Fibroblast of lung (primary cell): ENCODE measurements at regions not wholly inside any gene's neighbourhood (a gene's known extent, or its start where the extent isn't known, plus 50 kb on each side); places are given as distances from the start of the nearest gene placed in this dataset.
"Not testable (repeated sequence)": the region's sequence is repeated elsewhere in the genome, so short reads cannot be mapped to it uniquely, and the experiment has no call there.

ENCODE experiments used
- DNase-seq, 2 donors: peaks; one replicate each; pipeline versions ENCODE4 v3.0.0 to v3.0.0-alpha.2; 2010; ENCODE audit warnings: low read depth in 2 of 2
- H2AFZ ChIP-seq: 2 replicates; pipeline ENCODE4 v1.5.1; 2012; ENCODE audit warnings: low read length, control low read depth, inconsistent platforms
- H3K27ac ChIP-seq: 2 replicates; pipeline ENCODE4 v1.5.1; 2011; ENCODE audit warnings: low read length, control low read depth; ENCODE audit not compliant: insufficient read depth
- H3K27me3 ChIP-seq: 2 replicates; pipeline ENCODE4 v1.5.1; 2011; ENCODE audit warnings: mild to moderate bottlenecking, low read length; ENCODE audit not compliant: control insufficient read depth, insufficient read depth
- H3K36me3 ChIP-seq: 2 replicates; pipeline ENCODE4 v1.5.1; 2011; ENCODE audit warnings: low read length; ENCODE audit not compliant: control insufficient read depth, insufficient read depth
- H3K4me1 ChIP-seq: 2 replicates; pipeline ENCODE4 v1.5.1; 2011; ENCODE audit warnings: low read length; ENCODE audit not compliant: control insufficient read depth, insufficient read depth; ENCODE audit errors: extremely low read depth
- H3K4me2 ChIP-seq: 2 replicates; pipeline ENCODE4 v1.5.1; 2011; ENCODE audit warnings: low read length, control low read depth; ENCODE audit not compliant: insufficient read depth; ENCODE audit errors: extremely low read depth
- H3K4me3 ChIP-seq, 4 experiments: fragments of 200-600 bp in 1 of 4; sonication (generic) in 1 of 4; replicated peaks in 1 of 4; 2 replicates each; pipeline ENCODE4 v1.5.1; 2011 to 2016; ENCODE audit warnings: low read length in 4 of 4, low read depth in 3 of 4, mild to moderate bottlenecking in 3 of 4, control low read depth in 2 of 4, inconsistent platforms in 1 of 4, mixed read lengths in 1 of 4; ENCODE audit not compliant: insufficient read depth in 1 of 4; ENCODE audit errors: control extremely low read depth in 1 of 4
- H3K79me2 ChIP-seq: 2 replicates; pipeline ENCODE4 v1.5.1; 2012; ENCODE audit warnings: mild to moderate bottlenecking, low read length, inconsistent platforms; ENCODE audit not compliant: control insufficient read depth, insufficient read depth
- H3K9ac ChIP-seq: 2 replicates; pipeline ENCODE4 v1.5.1; 2011; ENCODE audit warnings: mild to moderate bottlenecking, low read length, control low read depth; ENCODE audit not compliant: insufficient read depth
- H3K9me3 ChIP-seq: 2 replicates; pipeline ENCODE4 v1.5.1; 2012; ENCODE audit warnings: low read depth, low read length; ENCODE audit not compliant: control insufficient read depth, insufficient read depth
- H4K20me1 ChIP-seq: 2 replicates; pipeline ENCODE4 v1.5.1; 2011; ENCODE audit warnings: low read length; ENCODE audit not compliant: control insufficient read depth, insufficient read depth; ENCODE audit errors: extremely low read depth
- EZH2 ChIP-seq: IDR thresholded peaks from 2 replicates; pipeline ENCODE4 v1.5.1; 2012; ENCODE audit warnings: low read length, control low read depth, mild to moderate bottlenecking; ENCODE audit errors: missing control alignments
- TF ChIP-seq, protein P1 (sequence below), 2 donors: IDR thresholded peaks in 1 of 2; conservative IDR thresholded peaks in 1 of 2; 1 replicate in 1 of 2; 2 replicates in 1 of 2; pipeline ENCODE4 v1.5.1; 2011 to 2012; ENCODE audit warnings: low read length in 2 of 2, control low read depth in 1 of 2, inconsistent platforms in 1 of 2, low read depth in 1 of 2, mild to moderate bottlenecking in 1 of 2

DNA sequence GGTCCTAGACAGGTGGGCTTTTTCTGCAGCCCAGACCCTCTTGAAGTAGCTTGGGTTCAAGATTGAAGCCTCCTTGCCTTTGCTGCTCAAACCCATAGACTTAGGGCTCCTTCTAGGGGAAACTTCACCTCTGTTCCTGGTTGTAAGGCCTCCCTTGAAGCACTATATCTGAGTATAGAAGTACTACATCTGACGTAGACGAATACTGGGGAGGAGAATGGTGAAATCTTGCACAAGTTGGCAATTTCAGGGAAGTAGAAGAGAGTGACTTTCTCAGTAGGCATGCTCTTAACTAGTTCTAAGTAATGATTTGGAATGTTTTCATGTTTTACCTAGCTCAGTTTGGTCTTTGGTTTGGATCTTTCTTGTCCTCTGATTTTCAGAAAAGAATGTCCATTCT is 71.7 kb upstream of the ZNG1B start:
- not testable (repeated sequence) for H3K4me3 ChIP-seq

GRCh38 chr2:113365290-113365689 is 72.2 kb upstream of the ZNG1B start:
- not testable (repeated sequence) for H3K4me1 ChIP-seq, H3K36me3 ChIP-seq, H3K4me3 ChIP-seq, H3K27ac ChIP-seq, H3K27me3 ChIP-seq, H4K20me1 ChIP-seq, H3K4me2 ChIP-seq, H2AFZ ChIP-seq, DNase-seq, H3K79me2 ChIP-seq, H3K9ac ChIP-seq, H3K9me3 ChIP-seq

More for the DNA sequence above, 71.7 kb upstream of the ZNG1B start:
- H3K27ac ChIP-seq, H3K27me3 ChIP-seq, H3K9ac ChIP-seq, H3K9me3 ChIP-seq, H3K4me1 ChIP-seq, H3K36me3 ChIP-seq, H2AFZ ChIP-seq, DNase-seq, H3K79me2 ChIP-seq, H3K4me2 ChIP-seq, H4K20me1 ChIP-seq: not testable (repeated sequence)

GRCh38 chr2:113361051-113361450 is 76.4 kb upstream of the ZNG1B start:
- Histone ChIP-seq H3K4me2 (no peak overlapping the region), H3K27me3 (peaks cover 4% of the 10 kb centered on the region), H4K20me1 (no peaks in the 10 kb centered on the region), H2AFZ (no peak overlapping the region), H3K9ac (no peak overlapping the region), H3K27ac (no peak overlapping the region), H3K9me3 (no peaks in the 10 kb centered on the region), H3K36me3 (no peaks in the 10 kb centered on the region), H3K4me1 (no peaks in the 10 kb centered on the region), H3K4me3 (no peak overlapping the region), H3K79me2 (no peaks in the 10 kb centered on the region)
- DNase-seq, result no peak
- TF ChIP-seq, protein P1, sequence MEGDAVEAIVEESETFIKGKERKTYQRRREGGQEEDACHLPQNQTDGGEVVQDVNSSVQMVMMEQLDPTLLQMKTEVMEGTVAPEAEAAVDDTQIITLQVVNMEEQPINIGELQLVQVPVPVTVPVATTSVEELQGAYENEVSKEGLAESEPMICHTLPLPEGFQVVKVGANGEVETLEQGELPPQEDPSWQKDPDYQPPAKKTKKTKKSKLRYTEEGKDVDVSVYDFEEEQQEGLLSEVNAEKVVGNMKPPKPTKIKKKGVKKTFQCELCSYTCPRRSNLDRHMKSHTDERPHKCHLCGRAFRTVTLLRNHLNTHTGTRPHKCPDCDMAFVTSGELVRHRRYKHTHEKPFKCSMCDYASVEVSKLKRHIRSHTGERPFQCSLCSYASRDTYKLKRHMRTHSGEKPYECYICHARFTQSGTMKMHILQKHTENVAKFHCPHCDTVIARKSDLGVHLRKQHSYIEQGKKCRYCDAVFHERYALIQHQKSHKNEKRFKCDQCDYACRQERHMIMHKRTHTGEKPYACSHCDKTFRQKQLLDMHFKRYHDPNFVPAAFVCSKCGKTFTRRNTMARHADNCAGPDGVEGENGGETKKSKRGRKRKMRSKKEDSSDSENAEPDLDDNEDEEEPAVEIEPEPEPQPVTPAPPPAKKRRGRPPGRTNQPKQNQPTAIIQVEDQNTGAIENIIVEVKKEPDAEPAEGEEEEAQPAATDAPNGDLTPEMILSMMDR (conservative IDR thresholded peaks at IDR 0.05 in 1 of 2, IDR thresholded peaks at IDR 0.05 in 1 of 2; ENCODE audit: low read depth in 1 of 2, low read length in 2 of 2), result no peak
- TF ChIP-seq EZH2, result no peak

DNA sequence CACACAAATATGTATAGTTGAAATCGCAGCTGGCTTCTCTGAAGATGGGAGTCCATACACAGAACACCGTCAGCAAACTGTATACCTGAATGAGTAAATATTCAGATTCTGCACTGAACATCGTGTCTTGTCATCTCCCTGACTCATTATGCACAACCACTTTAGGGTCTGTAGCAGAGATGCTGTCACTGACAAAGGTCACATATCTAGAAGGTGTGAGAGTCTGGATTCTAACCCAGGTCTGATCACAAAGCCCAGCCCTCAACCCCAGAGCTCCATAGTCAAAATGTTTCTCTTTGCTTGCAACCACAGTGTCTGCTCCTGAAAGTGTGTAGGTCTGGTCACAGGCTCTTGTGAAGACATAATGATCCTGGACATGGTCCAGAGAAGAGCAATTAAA is 78.3 kb upstream of the PAX8 start:
- Histone ChIP-seq H3K79me2 (no peaks in the 10 kb centered on the region), H3K9ac (no peak overlapping the region), H2AFZ (no peak overlapping the region), H3K27me3 (no peaks in the 10 kb centered on the region), H4K20me1 (no peaks in the 10 kb centered on the region), H3K4me2 (no peak overlapping the region), H3K9me3 (no peaks in the 10 kb centered on the region), H3K4me3 (no peak overlapping the region), H3K36me3 (no peaks in the 10 kb centered on the region), H3K4me1 (no peaks in the 10 kb centered on the region), H3K27ac (no peak overlapping the region)
- no peak for DNase-seq
- TF ChIP-seq, protein P1 (conservative IDR thresholded peaks at IDR 0.05 in 1 of 2, IDR thresholded peaks at IDR 0.05 in 1 of 2; ENCODE audit: low read depth in 1 of 2, low read length in 2 of 2), result no peak
- TF ChIP-seq EZH2, result no peak

- not testable (repeated sequence) for H3K27ac ChIP-seq, DNase-seq, H3K27me3 ChIP-seq, H3K4me3 ChIP-seq, H4K20me1 ChIP-seq, H3K4me1 ChIP-seq, H3K79me2 ChIP-seq, H3K9me3 ChIP-seq, H3K4me2 ChIP-seq, H2AFZ ChIP-seq, H3K9ac ChIP-seq, H3K36me3 ChIP-seq
Measured at GRCh38 chr2:113356284-113356683, 77.6 kb upstream of the PAX8 start.
